ENCODE measurements at regions not wholly inside any gene's neighbourhood (a gene's known extent, or its start where the extent isn't known, plus 50 kb on each side); places are given as distances from the start of the nearest gene placed in this dataset.

- no peak for TF ChIP-seq CTCF (IDR thresholded peaks at IDR 0.05)
- TF ChIP-seq EP300 (IDR thresholded peaks at IDR 0.05), result no peak
- no peak for TF ChIP-seq POLR2A (IDR thresholded peaks at IDR 0.05)
These were observed 2159.7 kb upstream of the PIK3C3 start for GRCh38 chr18:39795350-39795749.

Data from ovary (tissue), 3 donors.